Choroid plexus epithelial cell (primary cell): ENCODE measurements at regions not wholly inside any gene's neighbourhood (a gene's known extent, or its start where the extent isn't known, plus 50 kb on each side); places are given as distances from the start of the nearest gene placed in this dataset.

Experiments used
- DNase-seq: peaks from one replicate; pipeline ENCODE4 v3.0.0-alpha.2; 2010; ENCODE audit warnings: low read depth
- H3K4me3 ChIP-seq: 2 replicates; pipeline ENCODE4 v1.5.1; 2011; ENCODE audit warnings: low read depth, mild to moderate bottlenecking, control low read depth, low read length, moderate library complexity
- TF ChIP-seq, protein P1 (sequence below): conservative IDR thresholded peaks from 2 replicates; pipeline ENCODE4 v1.5.1; 2011; ENCODE audit warnings: low read depth, mild to moderate bottlenecking, control low read depth, inconsistent platforms, low read length, moderate library complexity

DNA sequence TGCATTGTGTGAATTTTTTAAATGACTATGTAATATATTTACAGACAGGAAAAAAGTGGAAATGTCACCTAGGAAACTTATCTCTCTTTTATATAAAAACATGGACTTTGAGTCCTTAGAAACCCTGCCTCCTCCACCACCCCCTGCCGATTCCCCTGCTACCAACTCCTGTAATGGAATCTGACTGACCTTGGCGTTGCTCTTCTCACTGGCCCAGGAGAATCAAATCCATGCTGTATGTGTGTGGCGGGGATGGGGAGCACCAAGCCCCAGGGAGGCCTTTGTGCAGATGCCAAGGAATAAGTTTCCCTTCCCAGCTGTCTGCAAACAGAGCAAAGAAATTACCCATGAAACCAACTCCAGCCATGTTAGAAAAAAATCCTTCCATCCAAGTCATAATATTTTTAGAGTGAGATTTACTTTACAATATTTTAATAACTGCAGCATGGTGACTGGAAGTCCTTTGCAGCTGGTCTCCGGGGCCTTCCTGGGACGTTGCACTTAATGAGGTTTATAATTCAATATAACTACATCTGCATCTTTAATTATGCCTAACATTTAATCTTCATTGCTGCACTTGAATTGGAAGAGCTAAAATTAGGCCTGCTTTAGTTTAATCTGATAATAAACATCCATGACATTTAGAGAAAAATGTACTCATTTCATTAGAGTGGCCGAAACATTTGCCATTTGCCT is 111.4 kb upstream of the CACUL1 start:
- peak; percentile 33 for DNase-seq
- TF ChIP-seq, protein P1, sequence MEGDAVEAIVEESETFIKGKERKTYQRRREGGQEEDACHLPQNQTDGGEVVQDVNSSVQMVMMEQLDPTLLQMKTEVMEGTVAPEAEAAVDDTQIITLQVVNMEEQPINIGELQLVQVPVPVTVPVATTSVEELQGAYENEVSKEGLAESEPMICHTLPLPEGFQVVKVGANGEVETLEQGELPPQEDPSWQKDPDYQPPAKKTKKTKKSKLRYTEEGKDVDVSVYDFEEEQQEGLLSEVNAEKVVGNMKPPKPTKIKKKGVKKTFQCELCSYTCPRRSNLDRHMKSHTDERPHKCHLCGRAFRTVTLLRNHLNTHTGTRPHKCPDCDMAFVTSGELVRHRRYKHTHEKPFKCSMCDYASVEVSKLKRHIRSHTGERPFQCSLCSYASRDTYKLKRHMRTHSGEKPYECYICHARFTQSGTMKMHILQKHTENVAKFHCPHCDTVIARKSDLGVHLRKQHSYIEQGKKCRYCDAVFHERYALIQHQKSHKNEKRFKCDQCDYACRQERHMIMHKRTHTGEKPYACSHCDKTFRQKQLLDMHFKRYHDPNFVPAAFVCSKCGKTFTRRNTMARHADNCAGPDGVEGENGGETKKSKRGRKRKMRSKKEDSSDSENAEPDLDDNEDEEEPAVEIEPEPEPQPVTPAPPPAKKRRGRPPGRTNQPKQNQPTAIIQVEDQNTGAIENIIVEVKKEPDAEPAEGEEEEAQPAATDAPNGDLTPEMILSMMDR: no peak
- no peak overlapping the region for H3K4me3 ChIP-seq

DNA sequence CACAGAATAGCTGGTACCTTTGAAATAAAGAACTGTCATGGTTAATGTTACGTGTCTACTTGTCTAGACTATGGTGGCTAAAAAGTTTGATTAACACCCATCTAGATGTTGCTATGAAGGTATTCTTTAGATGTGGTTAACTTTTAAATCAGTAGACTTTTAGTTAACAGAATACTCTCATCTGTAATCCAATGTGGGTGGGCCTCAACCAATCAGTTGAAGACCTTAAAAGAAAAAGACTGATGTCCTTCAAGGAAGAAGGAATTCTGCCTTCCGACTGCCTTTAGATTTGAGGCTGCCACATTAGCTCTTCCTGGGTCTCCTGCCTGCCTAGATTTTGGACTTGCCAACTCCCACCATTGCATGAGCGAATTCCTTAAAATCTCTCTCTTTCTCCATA is 113.0 kb upstream of the CACUL1 start:
- no peak for DNase-seq
- H3K4me3 ChIP-seq: no peak overlapping the region
- TF ChIP-seq, protein P1: no peak

DNA sequence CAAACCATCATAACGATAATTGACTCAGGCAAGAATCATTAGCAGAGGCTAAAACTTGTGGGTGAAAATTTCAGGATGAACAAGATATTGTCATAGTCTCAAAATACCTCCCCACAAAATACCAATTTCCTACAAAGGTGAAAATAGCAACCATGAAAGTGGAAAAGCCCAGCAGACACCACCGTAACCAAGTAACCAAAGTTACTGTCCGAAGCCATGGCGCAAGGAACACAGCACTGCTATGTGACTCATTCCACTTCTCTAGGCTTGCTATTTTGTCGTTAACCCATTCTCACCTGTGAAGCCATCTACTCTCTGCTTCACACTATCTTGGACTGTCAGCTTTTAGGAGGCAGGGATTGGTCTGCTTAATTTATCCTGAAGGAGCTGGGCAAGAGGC is 113.8 kb upstream of the CACUL1 start:
- TF ChIP-seq, protein P1: no peak
- no peak overlapping the region for H3K4me3 ChIP-seq
- peak; percentile 31 for DNase-seq

DNA sequence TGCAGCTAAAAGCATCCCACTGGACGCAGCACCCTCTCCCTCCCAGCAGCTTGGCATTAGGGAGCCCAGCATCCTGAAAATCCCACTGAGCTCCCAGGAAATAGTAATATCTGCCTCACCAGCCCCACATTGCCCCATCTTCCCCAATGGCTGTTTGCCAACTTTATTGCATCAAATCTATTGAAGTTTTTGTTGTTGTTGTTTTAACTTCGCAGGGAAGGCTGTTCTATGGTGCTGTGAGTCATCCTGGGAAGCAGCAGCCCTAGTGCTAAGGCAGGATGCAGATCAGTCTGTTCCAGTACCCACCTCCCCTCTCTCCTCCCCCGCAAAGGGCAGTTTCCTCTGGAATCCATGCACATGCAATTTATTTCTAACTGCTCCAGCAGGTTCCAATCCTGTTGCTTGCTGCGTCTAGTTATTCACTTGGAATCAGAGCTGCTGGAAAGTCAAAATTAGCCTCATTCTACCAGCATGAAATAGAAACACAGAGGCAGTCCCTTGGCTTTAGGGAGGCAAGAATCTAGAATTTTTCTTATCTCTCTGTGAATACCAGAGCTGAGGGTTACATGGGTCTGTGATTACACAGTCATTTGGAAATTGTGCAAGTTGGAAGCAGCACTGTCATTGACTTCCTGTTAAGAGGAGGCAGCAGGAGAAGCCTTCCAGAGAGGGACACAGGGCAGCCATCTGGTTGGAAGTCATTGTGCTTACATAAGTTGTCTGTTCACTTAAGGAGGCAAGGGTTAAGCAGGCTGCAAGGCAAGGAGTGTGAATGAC is 115.9 kb upstream of the CACUL1 start:
- H3K4me3 ChIP-seq: no peak overlapping the region
- TF ChIP-seq, protein P1: no peak
- DNase-seq: peak; percentile 86

DNA sequence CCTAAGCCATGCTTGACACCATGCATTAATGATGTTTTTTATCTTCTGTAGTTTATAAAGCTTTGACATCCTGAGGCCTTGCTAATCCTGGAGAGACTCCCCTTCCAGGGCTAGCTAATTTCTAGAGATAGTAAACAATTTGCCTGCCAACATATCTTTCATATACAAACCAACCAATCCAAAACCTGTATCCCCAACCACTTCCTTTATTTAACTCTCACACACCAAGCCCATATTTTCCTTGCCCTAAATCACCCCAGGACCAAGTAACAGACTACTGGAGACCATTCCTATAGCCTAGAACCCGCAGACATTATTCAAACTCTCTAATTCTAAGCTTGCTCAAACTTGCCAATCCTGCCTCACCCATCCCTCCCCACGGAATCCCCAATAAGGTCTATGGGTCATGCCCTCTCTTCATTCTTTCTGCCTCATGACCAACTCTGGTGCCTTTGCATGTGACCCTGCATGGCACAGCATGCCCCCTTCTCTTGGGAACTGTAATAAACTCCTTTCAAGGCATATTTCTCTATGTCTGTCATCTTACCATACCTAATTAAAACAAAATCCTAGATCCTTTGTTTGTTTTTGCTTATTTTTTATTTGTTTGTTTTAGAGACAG is 116.6 kb upstream of the CACUL1 start:
- peak; percentile 31 for DNase-seq
- TF ChIP-seq, protein P1: no peak
- H3K4me3 ChIP-seq: no peak overlapping the region

DNA sequence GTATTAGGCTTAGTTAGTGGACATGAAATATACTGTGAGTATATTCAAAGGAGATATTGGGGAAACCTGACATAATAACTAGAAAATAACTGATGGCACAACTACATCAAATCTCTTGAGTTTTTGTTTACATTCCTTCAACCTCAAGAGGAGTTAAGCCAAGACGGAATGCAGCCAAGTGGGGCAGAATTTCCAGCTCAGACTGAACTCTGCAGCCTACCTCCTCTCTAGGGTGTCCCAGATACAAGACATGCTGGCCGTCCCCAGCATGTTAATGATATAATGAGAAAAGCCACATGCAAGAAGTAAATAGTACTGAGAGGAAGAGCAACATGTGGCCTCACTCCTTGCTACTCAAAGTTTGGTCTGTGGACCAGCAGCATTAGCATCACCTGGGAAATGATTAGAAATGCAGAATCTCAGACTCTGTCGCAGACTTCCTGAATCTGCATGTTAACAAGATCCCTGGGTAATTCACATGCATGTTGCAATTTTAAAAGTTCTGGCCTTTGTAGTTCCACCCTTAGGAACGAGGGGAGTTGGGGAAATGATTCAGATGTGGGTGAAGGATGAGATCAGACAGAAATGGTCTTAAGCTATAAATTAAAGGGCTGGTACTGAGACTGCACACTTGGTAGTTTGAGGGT is 118.4 kb upstream of the CACUL1 start:
- DNase-seq: peak; percentile 76
- TF ChIP-seq, protein P1: no peak
- no peak overlapping the region for H3K4me3 ChIP-seq
